ENCODE measurements at regions not wholly inside any gene's neighbourhood (a gene's known extent, or its start where the extent isn't known, plus 50 kb on each side); places are given as distances from the start of the nearest gene placed in this dataset.

GRCh38 chr5:2509527-2509926 is 241.9 kb downstream of the IRX2 start:
- H3K9me3 ChIP-seq: no peaks in the 10 kb centered on the region
- DNase-seq: no peak
- H3K27me3 ChIP-seq: no peaks in the 10 kb centered on the region
- no peaks in the 10 kb centered on the region for H3K36me3 ChIP-seq
- no peaks in the 10 kb centered on the region for H3K4me1 ChIP-seq
- H3K4me3 ChIP-seq: no peak overlapping the region
- TF ChIP-seq CTCF (IDR thresholded peaks at IDR 0.05): no peak
- ATAC-seq: no peak
- H3K27ac ChIP-seq: no peak overlapping the region
- intact Hi-C loops (cut with DNase I): no loop called here

- no peak for TF ChIP-seq CTCF (IDR thresholded peaks at IDR 0.05)
- DNase-seq (no peak), ATAC-seq (no peak)
- Histone ChIP-seq H3K9me3 (no peaks in the 10 kb centered on the region), H3K27me3 (no peaks in the 10 kb centered on the region), H3K36me3 (no peaks in the 10 kb centered on the region), H3K4me3 (no peak overlapping the region), H3K27ac (no peak overlapping the region), H3K4me1 (no peaks in the 10 kb centered on the region)
- intact Hi-C loops (cut with DNase I): no loop called here
Measured at GRCh38 chr5:2508514-2508913, 243.0 kb downstream of the IRX2 start.

GRCh38 chr5:2507611-2508010 is 243.9 kb downstream of the IRX2 start:
- DNase-seq: no peak
- no peak for TF ChIP-seq CTCF (IDR thresholded peaks at IDR 0.05)
- ATAC-seq: no peak
- Histone ChIP-seq H3K9me3 (no peaks in the 10 kb centered on the region), H3K27ac (no peak overlapping the region), H3K36me3 (no peaks in the 10 kb centered on the region), H3K4me1 (no peaks in the 10 kb centered on the region), H3K4me3 (no peak overlapping the region), H3K27me3 (no peaks in the 10 kb centered on the region)
- intact Hi-C loops (cut with DNase I): no loop called here

GRCh38 chr5:2506603-2507002 is 244.9 kb downstream of the IRX2 start:
- Histone ChIP-seq H3K4me3 (no peak overlapping the region), H3K27me3 (no peaks in the 10 kb centered on the region), H3K4me1 (no peaks in the 10 kb centered on the region), H3K36me3 (no peaks in the 10 kb centered on the region), H3K9me3 (no peaks in the 10 kb centered on the region), H3K27ac (no peak overlapping the region)
- TF ChIP-seq CTCF (IDR thresholded peaks at IDR 0.05): no peak
- DNase-seq (no peak), ATAC-seq (no peak)
- intact Hi-C loops (cut with DNase I): no loop called here

GRCh38 chr5:2505217-2505616 is 246.3 kb downstream of the IRX2 start:
- ATAC-seq (no peak), DNase-seq (no peak)
- no peaks in the 10 kb centered on the region for H3K9me3 ChIP-seq
- no peaks in the 10 kb centered on the region for H3K36me3 ChIP-seq
- H3K27ac ChIP-seq: no peak overlapping the region
- no peak overlapping the region for H3K4me3 ChIP-seq
- no peak for TF ChIP-seq CTCF (IDR thresholded peaks at IDR 0.05)
- H3K4me1 ChIP-seq: no peaks in the 10 kb centered on the region
- intact Hi-C loops (cut with DNase I): no loop called here
- H3K27me3 ChIP-seq: no peaks in the 10 kb centered on the region

- H3K9me3 ChIP-seq: peaks cover 5% of the 10 kb centered on the region
- no peaks in the 10 kb centered on the region for H3K4me1 ChIP-seq
- intact Hi-C loops (cut with DNase I): no loop called here
- no peak overlapping the region for H3K27ac ChIP-seq
- TF ChIP-seq CTCF (IDR thresholded peaks at IDR 0.05): no peak
- H3K4me3 ChIP-seq: no peak overlapping the region
- DNase-seq: no peak
- ATAC-seq: peak; percentile 28
- no peaks in the 10 kb centered on the region for H3K36me3 ChIP-seq
- H3K27me3 ChIP-seq: no peaks in the 10 kb centered on the region
Measured at GRCh38 chr5:2502970-2503594, 248.4 kb downstream of the IRX2 start.

Data from upper lobe of right lung (tissue), 1 donor.